Breast epithelium (tissue), 4 donors: ENCODE measurements at regions not wholly inside any gene's neighbourhood (a gene's known extent, or its start where the extent isn't known, plus 50 kb on each side); places are given as distances from the start of the nearest gene placed in this dataset.
A peak's percentile ranks its signal among the peaks of the same experiment; 100 is the strongest.
"Not testable (repeated sequence)": the region's sequence is repeated elsewhere in the genome, so short reads cannot be mapped to it uniquely, and the experiment has no call there.

ENCODE experiments used
- DNase-seq, 2 donors: peaks; one replicate each; pipeline ENCODE4 v3.0.0-alpha.2; 2019; ENCODE audit warnings: low spot score in 2 of 2
- H3K27ac ChIP-seq, 2 donors: fragments of 200-600 bp; sonication (generic) in 1 of 2; one replicate each; pipeline ENCODE4 v1.5.1; 2016 to 2019; ENCODE audit warnings: mild to moderate bottlenecking in 1 of 2
- H3K27me3 ChIP-seq, 2 donors: fragments of 200-600 bp; sonication (generic) in 1 of 2; one replicate each; pipeline versions ENCODE4 v1.5.1 to v1.6.0; 2017 to 2019; ENCODE audit warnings: control low read depth in 1 of 2, mild to moderate bottlenecking in 1 of 2
- H3K36me3 ChIP-seq: fragments of 200-600 bp; one replicate; pipeline ENCODE4 v1.5.1; 2019
- H3K4me1 ChIP-seq, 2 donors: fragments of 200-600 bp; sonication (generic); one replicate each; pipeline ENCODE4 v1.5.1; 2016 to 2019; ENCODE audit warnings: control low read depth in 1 of 2
- H3K4me3 ChIP-seq, 3 donors: fragments of 200-600 bp; sonication (generic); 1 replicate in 2 of 3; 2 replicates in 1 of 3; pipeline ENCODE4 v1.5.1; 2016 to 2019; ENCODE audit warnings: mild to moderate bottlenecking in 3 of 3, moderate library complexity in 2 of 3
- H3K9me3 ChIP-seq, 2 donors: fragments of 200-600 bp; sonication (generic) in 1 of 2; one replicate each; pipeline ENCODE4 v1.5.1; 2016 to 2019; ENCODE audit warnings: control low read depth in 1 of 2
- POLR2A ChIP-seq: fragments of 450-650 bp; IDR thresholded peaks from one replicate; pipeline ENCODE4 v1.6.1; 2016; ENCODE audit warnings: antibody characterized with exemption, mild to moderate bottlenecking, moderate library complexity
- POLR2AphosphoS5 ChIP-seq, 3 donors: sonication (generic); formaldehyde crosslinking; IDR thresholded peaks; one replicate each; pipeline ENCODE4 v1.6.1; 2017; ENCODE audit warnings: antibody characterized with exemption in 3 of 3
- intact Hi-C: fragments of 100-400 bp; cut with DNase I; formaldehyde crosslinking; loops from one replicate; pipeline ENCODE4 v1.15.1; 2023; ENCODE audit warnings: low total_unique reads
- TF ChIP-seq, protein P1 (sequence below), 3 donors: fragments of 450-650 bp; IDR thresholded peaks; one replicate each; pipeline ENCODE4 v1.5.1; 2016 to 2017; ENCODE audit warnings: antibody characterized with exemption in 3 of 3, mild to moderate bottlenecking in 3 of 3, moderate library complexity in 3 of 3

DNA sequence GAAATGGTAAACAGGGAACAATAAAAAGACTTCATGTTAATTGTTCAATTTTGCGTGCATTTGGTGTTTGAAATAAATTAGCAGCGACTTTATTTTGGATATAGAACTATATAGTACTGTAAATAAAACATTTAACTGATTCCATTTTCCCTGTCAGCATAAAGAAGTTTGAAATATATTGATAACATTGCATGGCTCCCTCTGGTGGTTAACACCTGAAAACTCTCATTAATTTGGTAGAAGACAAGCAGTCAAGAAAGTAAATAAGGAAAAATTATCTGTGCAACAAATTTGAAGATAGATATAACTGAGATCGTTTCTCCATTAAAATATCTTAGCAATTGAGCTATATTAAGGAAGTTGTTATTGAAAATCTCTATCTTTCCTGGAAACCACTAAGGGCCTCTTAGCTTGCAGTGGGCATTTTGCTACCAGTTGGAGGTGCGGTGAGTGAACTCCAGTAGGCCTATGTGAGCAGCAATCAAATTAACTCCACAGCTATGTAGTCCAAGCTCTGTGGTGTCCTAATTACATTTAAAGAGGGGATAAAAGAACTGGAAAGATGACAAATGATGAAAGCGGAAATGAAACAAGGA lies 435.7 kb upstream of the FKBP1C start:
- H3K9me3 ChIP-seq = no peaks in the 10 kb centered on the region
- intact Hi-C loops = loop anchor here (10.0 kb wide), 1 partner anchor 359 kb away; no protein-coding TSS in a partner anchor
- no peaks in the 10 kb centered on the region for H3K4me1 ChIP-seq
- TF ChIP-seq POLR2A (no peak), POLR2AphosphoS5 (IDR thresholded peaks at IDR 0.05) (no peak)
- TF ChIP-seq, protein P1, sequence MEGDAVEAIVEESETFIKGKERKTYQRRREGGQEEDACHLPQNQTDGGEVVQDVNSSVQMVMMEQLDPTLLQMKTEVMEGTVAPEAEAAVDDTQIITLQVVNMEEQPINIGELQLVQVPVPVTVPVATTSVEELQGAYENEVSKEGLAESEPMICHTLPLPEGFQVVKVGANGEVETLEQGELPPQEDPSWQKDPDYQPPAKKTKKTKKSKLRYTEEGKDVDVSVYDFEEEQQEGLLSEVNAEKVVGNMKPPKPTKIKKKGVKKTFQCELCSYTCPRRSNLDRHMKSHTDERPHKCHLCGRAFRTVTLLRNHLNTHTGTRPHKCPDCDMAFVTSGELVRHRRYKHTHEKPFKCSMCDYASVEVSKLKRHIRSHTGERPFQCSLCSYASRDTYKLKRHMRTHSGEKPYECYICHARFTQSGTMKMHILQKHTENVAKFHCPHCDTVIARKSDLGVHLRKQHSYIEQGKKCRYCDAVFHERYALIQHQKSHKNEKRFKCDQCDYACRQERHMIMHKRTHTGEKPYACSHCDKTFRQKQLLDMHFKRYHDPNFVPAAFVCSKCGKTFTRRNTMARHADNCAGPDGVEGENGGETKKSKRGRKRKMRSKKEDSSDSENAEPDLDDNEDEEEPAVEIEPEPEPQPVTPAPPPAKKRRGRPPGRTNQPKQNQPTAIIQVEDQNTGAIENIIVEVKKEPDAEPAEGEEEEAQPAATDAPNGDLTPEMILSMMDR (IDR thresholded peaks at IDR 0.05) = peak in 1 of 3 donors; percentile 25
- no peak overlapping the region for H3K4me3 ChIP-seq
- H3K36me3 ChIP-seq = no peaks in the 10 kb centered on the region
- DNase-seq = no peak
- H3K27me3 ChIP-seq = no peaks in the 10 kb centered on the region
- H3K27ac ChIP-seq = no peak overlapping the region

DNA sequence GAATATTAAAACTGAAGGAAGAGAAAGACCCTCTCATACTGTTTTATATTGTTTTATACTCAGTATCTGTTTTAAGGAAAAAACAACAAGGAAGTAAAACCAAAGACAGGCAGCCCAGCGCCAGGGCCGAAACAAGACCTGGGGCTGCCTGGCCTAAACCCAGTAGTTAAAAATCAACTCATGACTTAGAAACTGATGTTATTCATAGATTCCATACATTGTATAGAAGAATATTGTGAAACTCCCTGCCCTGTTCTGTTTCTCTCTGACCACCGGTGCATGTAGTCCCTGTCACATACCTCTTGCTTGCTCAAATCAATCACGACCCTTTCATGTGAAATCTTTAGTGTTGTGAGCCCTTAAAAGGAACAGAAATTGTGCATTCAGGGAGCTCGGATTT lies 445.1 kb upstream of the FKBP1C start:
- H3K4me1 ChIP-seq, H3K27me3 ChIP-seq, H3K36me3 ChIP-seq, DNase-seq, H3K9me3 ChIP-seq, intact Hi-C loops, H3K4me3 ChIP-seq, H3K27ac ChIP-seq: not testable (repeated sequence)

DNA sequence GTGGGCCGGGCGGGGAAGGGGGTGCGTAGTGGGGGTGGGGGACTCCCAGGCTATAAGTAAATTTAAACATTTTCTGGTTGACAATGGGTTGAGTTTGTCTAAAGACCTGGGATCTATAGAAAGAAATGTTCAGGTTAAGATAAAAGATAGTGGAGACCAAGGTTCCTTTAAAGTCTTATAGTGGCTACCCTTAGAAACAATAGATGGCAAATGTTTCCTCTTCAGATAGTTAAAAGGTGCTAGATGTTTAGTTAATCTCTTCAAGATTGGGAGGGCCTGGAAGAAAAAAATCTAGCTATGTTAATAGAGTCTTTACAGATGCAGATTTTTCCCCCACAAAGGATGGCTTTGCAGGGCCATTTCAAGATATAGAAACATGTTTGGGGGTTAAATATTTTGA lies 446.4 kb upstream of the FKBP1C start:
- DNase-seq = no peak
- H3K27ac ChIP-seq = no peak overlapping the region
- no peak overlapping the region for H3K4me3 ChIP-seq
- TF ChIP-seq POLR2AphosphoS5 (IDR thresholded peaks at IDR 0.05) (no peak), POLR2A (no peak)
- TF ChIP-seq, protein P1 (IDR thresholded peaks at IDR 0.05) = no peak
- no peaks in the 10 kb centered on the region for H3K36me3 ChIP-seq
- H3K27me3 ChIP-seq = no peaks in the 10 kb centered on the region
- intact Hi-C loops = no loop called here
- H3K4me1 ChIP-seq = no peaks in the 10 kb centered on the region
- no peaks in the 10 kb centered on the region for H3K9me3 ChIP-seq

DNA sequence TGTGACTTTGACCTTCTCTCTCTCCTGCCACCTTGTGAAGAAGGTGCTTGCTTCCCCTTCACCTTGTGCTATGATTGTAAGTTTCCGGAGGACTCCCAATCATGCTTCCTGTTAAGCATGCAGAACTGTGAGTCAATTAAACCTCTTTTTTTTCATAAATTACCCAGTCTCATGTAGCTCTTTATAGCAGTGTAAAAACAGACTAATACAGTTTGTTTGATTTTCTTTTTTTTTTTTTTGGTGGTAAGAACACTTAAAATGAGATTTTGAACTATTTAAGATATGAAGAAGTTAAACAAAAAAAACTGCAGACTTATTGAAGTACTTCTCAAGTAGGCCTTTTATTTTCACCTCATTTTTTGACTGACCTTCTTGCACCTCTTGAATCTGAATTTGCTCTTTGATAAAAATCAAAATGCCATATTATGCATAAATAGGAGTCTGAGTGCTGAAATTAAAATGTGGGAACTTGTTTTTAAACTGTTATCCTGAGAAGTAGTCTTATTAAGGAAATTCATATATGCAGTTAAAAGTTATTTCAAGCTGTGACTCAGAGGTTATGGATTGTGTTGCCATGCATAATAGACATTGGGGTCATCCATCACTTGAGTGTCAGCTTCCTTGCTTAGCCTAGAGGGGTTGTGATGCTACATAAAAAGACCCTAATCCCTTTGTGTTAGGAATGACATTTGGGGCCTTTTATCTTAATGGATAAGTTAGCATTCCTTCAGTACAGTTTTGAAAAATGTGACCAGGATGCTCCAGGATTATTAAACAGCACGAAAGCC lies 447.9 kb upstream of the FKBP1C start:
- intact Hi-C loops = no loop called here
- TF ChIP-seq, protein P1 (IDR thresholded peaks at IDR 0.05) = no peak
- TF ChIP-seq POLR2A (no peak), POLR2AphosphoS5 (IDR thresholded peaks at IDR 0.05) (no peak)

DNA sequence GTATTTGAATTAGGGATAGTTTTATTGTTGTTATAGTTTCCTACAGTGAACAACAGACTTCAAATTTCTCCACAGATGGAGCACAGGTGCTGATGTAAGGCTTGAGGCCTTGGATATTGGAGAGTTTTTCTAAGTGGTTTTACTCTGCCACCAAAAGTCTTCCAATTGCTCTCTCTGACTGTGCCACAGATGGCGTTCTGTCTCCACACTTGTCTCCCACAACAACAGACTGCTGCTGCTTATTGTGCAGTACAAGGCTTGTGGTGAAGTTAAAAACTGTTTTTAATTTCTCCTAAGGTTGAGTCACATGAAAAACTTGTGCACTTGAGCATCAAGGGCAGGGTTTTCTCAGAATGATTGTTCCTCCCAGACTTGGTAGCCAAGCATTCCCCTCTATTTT lies 460.9 kb upstream of the KHDRBS2 start:
- no peaks in the 10 kb centered on the region for H3K9me3 ChIP-seq
- no peaks in the 10 kb centered on the region for H3K4me1 ChIP-seq
- intact Hi-C loops = no loop called here
- TF ChIP-seq POLR2AphosphoS5 (IDR thresholded peaks at IDR 0.05) (no peak), POLR2A (no peak)
- TF ChIP-seq, protein P1 (IDR thresholded peaks at IDR 0.05) = no peak
- no peak for DNase-seq
- no peaks in the 10 kb centered on the region for H3K27me3 ChIP-seq
- no peak overlapping the region for H3K27ac ChIP-seq
- no peak overlapping the region for H3K4me3 ChIP-seq
- H3K36me3 ChIP-seq = no peaks in the 10 kb centered on the region

More for the DNA sequence above, 447.9 kb upstream of the FKBP1C start:
- H3K36me3 ChIP-seq = no peaks in the 10 kb centered on the region
- no peak overlapping the region for H3K27ac ChIP-seq
- no peaks in the 10 kb centered on the region for H3K9me3 ChIP-seq
- no peak overlapping the region for H3K4me3 ChIP-seq
- DNase-seq = no peak
- H3K27me3 ChIP-seq = no peaks in the 10 kb centered on the region
- no peaks in the 10 kb centered on the region for H3K4me1 ChIP-seq
